Body of pancreas (tissue), 4 donors: ENCODE measurements at regions not wholly inside any gene's neighbourhood (a gene's known extent, or its start where the extent isn't known, plus 50 kb on each side); places are given as distances from the start of the nearest gene placed in this dataset.
"Not testable (repeated sequence)": the region's sequence is repeated elsewhere in the genome, so short reads cannot be mapped to it uniquely, and the experiment has no call there.

ENCODE experiments used
- ATAC-seq: fragments of 150-250 bp; one replicate; pipeline ENCODE4 v1.9.1; 2016
- DNase-seq, 4 donors: peaks; one replicate each; pipeline ENCODE4 v3.0.0-alpha.2; 2019
- H3K27ac ChIP-seq, 4 donors: fragments of 200-600 bp; sonication (generic); 1 replicate in 3 of 4; 2 replicates in 1 of 4; pipeline versions ENCODE4 v1.5.1 to v1.6.1; 2016 to 2019; ENCODE audit warnings: mild to moderate bottlenecking in 1 of 4, mixed read lengths in 1 of 4, moderate library complexity in 1 of 4
- H3K27me3 ChIP-seq, 2 donors: fragments of 200-600 bp; sonication (generic); one replicate each; pipeline ENCODE4 v1.6.0; 2016; ENCODE audit warnings: mild to moderate bottlenecking in 1 of 2
- H3K36me3 ChIP-seq, 2 donors: fragments of 200-600 bp; sonication (generic); replicated peaks in 1 of 2; 2 replicates each; pipeline ENCODE4 v1.5.1; 2016; ENCODE audit warnings: low read depth in 2 of 2; ENCODE audit not compliant: insufficient read depth in 1 of 2
- H3K4me1 ChIP-seq: fragments of 200-600 bp; sonication (generic); one replicate; pipeline ENCODE4 v1.6.0; 2016
- H3K4me3 ChIP-seq, 2 donors: fragments of 200-600 bp; sonication (generic); 1 replicate in 1 of 2; 2 replicates in 1 of 2; pipeline ENCODE4 v1.5.1; 2016 to 2019
- H3K9me3 ChIP-seq, 3 donors: fragments of 200-600 bp; sonication (generic); 1 replicate in 2 of 3; 2 replicates in 1 of 3; pipeline ENCODE4 v1.5.1; 2016
- CTCF ChIP-seq, 7 experiments: fragments of 450-650 bp in 4 of 7; fragments of 200-600 bp in 3 of 7; sonication (generic) in 3 of 7; IDR thresholded peaks; one replicate each; pipeline ENCODE4 v1.5.1; 2016 to 2019; ENCODE audit warnings: antibody characterized with exemption in 7 of 7
- POLR2A ChIP-seq, 3 donors: fragments of 450-650 bp; IDR thresholded peaks; one replicate each; pipeline ENCODE4 v1.6.1; 2016; ENCODE audit warnings: antibody characterized with exemption in 3 of 3, mild to moderate bottlenecking in 2 of 3
- WGBS, 2 donors: methylation state at CpG; one replicate each; pipeline ENCODE4 v1.1.5; 2017; 5-methylcytosine and 5-hydroxymethylcytosine counted together
- intact Hi-C: fragments of 100-400 bp; cut with DNase I; formaldehyde crosslinking; loops from one replicate; pipeline ENCODE4 v1.15.1; 2023

DNA sequence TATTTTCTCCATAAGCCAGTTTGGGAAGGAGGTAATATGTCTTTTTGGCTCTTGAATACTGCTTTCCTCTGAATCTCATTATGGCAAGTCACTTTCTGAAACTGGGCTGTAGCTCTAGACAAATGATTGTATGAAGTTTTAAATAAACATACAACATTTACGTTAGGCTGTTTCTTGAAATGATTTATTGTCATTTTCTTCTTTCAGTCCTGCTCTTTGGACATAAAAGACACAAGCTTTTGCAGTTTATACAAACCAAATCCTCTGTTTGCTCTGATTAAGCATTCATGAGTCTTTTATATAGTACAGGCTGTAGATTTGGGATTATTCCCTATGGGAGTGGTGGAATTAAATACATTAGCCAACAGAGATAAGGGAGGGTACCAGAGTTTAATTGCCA is 139.7 kb downstream of the CEP120 start:
- Histone ChIP-seq H3K4me3 (no peak overlapping the region), H3K36me3 (no peaks in the 10 kb centered on the region), H3K4me1 (no peaks in the 10 kb centered on the region), H3K27ac (no peak overlapping the region), H3K27me3 (no peaks in the 10 kb centered on the region), H3K9me3 (no peaks in the 10 kb centered on the region)
- TF ChIP-seq POLR2A (IDR thresholded peaks at IDR 0.05) (no peak), CTCF (IDR thresholded peaks at IDR 0.05) (no peak)
- no peak for ATAC-seq
- intact Hi-C loops: no loop called here
- 49 to 51% methylated on average over 1 of the region's 1 CpG for WGBS, 2 donors
- no peak for DNase-seq

GRCh38 chr5:123283031-123283430 is 140.2 kb downstream of the CEP120 start:
- H3K4me1 ChIP-seq: no peaks in the 10 kb centered on the region
- no peak overlapping the region for H3K4me3 ChIP-seq
- no peaks in the 10 kb centered on the region for H3K36me3 ChIP-seq
- intact Hi-C loops: no loop called here
- TF ChIP-seq CTCF (IDR thresholded peaks at IDR 0.05) (no peak), POLR2A (IDR thresholded peaks at IDR 0.05) (no peak)
- no peaks in the 10 kb centered on the region for H3K9me3 ChIP-seq
- no peak for DNase-seq
- ATAC-seq: no peak
- 46 to 50% methylated on average over 7 of the region's 7 CpGs for WGBS, 2 donors
- H3K27me3 ChIP-seq: no peaks in the 10 kb centered on the region
- no peak overlapping the region for H3K27ac ChIP-seq

- no peaks in the 10 kb centered on the region for H3K4me1 ChIP-seq
- no peak overlapping the region for H3K27ac ChIP-seq
- intact Hi-C loops: no loop called here
- no peaks in the 10 kb centered on the region for H3K36me3 ChIP-seq
- TF ChIP-seq POLR2A (IDR thresholded peaks at IDR 0.05) (no peak), CTCF (IDR thresholded peaks at IDR 0.05) (no peak)
- H3K9me3 ChIP-seq: no peaks in the 10 kb centered on the region
- no peaks in the 10 kb centered on the region for H3K27me3 ChIP-seq
- 73 to 89% methylated on average over 4 of the region's 4 CpGs for WGBS, 2 donors
- H3K4me3 ChIP-seq: no peak overlapping the region
- DNase-seq (no peak), ATAC-seq (no peak)
These were observed 140.8 kb downstream of the CEP120 start for GRCh38 chr5:123282444-123282843.

- intact Hi-C loops, ATAC-seq, H3K4me1 ChIP-seq, H3K36me3 ChIP-seq, H3K27ac ChIP-seq, H3K9me3 ChIP-seq, H3K4me3 ChIP-seq, H3K27me3 ChIP-seq, DNase-seq: not testable (repeated sequence)
- 72 to 83% methylated on average over 2 of the region's 2 CpGs for WGBS, 2 donors
These were observed 142.3 kb downstream of the CEP120 start for GRCh38 chr5:123280854-123281253.

DNA sequence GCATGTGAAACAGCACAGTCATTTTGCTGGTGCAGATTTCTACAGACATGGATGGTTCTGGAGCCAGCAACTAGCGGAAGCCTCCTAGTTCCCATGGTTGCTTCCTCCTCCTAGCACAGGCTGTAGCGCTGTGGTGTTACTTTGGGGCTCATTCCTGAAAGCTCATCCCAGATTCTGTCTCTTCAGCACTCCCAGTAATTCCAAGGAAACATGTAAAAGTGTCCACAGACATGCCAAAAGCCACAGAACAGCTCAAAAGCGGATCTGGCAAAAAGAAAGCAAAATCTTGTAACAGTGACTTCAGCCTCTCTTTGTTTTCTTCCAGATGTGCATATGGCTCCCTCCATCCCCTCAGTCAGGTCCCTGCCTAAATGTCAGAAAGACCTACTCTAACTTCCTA is 144.1 kb downstream of the CEP120 start:
- H3K27ac ChIP-seq: no peak overlapping the region
- intact Hi-C loops: no loop called here
- no peaks in the 10 kb centered on the region for H3K4me1 ChIP-seq
- whole genome bisulfite sequencing, 2 donors: 79 to 88% methylated on average over 3 of the region's 3 CpGs
- ATAC-seq (no peak), DNase-seq (no peak)
- H3K4me3 ChIP-seq: no peak overlapping the region
- no peak for TF ChIP-seq CTCF (IDR thresholded peaks at IDR 0.05)
- no peak for TF ChIP-seq POLR2A (IDR thresholded peaks at IDR 0.05)
- H3K9me3 ChIP-seq: no peaks in the 10 kb centered on the region
- H3K36me3 ChIP-seq: no peaks in the 10 kb centered on the region
- no peaks in the 10 kb centered on the region for H3K27me3 ChIP-seq
